SU-DHL-6 (cell line): ENCODE measurements at regions not wholly inside any gene's neighbourhood (a gene's known extent, or its start where the extent isn't known, plus 50 kb on each side); places are given as distances from the start of the nearest gene placed in this dataset.

Source experiments
- H2AFZ ChIP-seq: fragments of 200-600 bp; sonication (generic); 2 replicates; pipeline ENCODE4 v1.6.1; 2014; ENCODE audit warnings: low read depth, mild to moderate bottlenecking, moderate library complexity, mixed read lengths, antibody characterized with exemption, low read length; ENCODE audit not compliant: severe bottlenecking
- H3F3A ChIP-seq: fragments of 200-600 bp; shearing (Covaris generic); 2 replicates; pipeline ENCODE4 v1.6.0; 2016; ENCODE audit warnings: antibody characterized with exemption, mild to moderate bottlenecking; ENCODE audit not compliant: insufficient read depth
- H3K27ac ChIP-seq: fragments of 200-600 bp; sonication (generic); 2 replicates; pipeline ENCODE4 v1.5.1; 2016; ENCODE audit warnings: low read depth, mild to moderate bottlenecking, low read length, moderate library complexity, mixed read lengths
- H3K27me3 ChIP-seq: fragments of 200-600 bp; sonication (generic), shearing (Covaris generic); 2 replicates; pipeline ENCODE4 v1.6.0; 2014; ENCODE audit warnings: mild to moderate bottlenecking, low read length
- H3K36me3 ChIP-seq: fragments of 200-600 bp; sonication (generic); 2 replicates; pipeline ENCODE4 v1.6.1; 2014; ENCODE audit warnings: mild to moderate bottlenecking, low read length, mixed read lengths
- H3K4me2 ChIP-seq: fragments of 300-600, 200-600 bp; shearing (Covaris generic), sonication (generic); 2 replicates; pipeline ENCODE4 v1.6.0; 2014; ENCODE audit warnings: low read length, low read depth, mild to moderate bottlenecking; ENCODE audit not compliant: poor library complexity, severe bottlenecking
- H3K4me3 ChIP-seq: fragments of 200-600 bp; sonication (generic); 2 replicates; pipeline ENCODE4 v1.5.1; 2014; ENCODE audit warnings: antibody characterized with exemption, low read length, mild to moderate bottlenecking, mixed read lengths; ENCODE audit not compliant: insufficient read depth, poor library complexity, severe bottlenecking
- H3K79me2 ChIP-seq: fragments of 200-600 bp; sonication (generic); 2 replicates; pipeline ENCODE4 v1.6.1; 2014; ENCODE audit warnings: mild to moderate bottlenecking, low read length, moderate library complexity; ENCODE audit not compliant: insufficient read depth
- H3K9ac ChIP-seq: fragments of 200-600 bp; sonication (generic); 2 replicates; pipeline ENCODE4 v1.7.0; 2014; ENCODE audit warnings: mild to moderate bottlenecking, low read length
- H3K9me2 ChIP-seq: fragments of 200-600 bp; sonication (generic); replicated peaks from 2 replicates; pipeline ENCODE4 v1.6.1; 2014; ENCODE audit warnings: low read length; ENCODE audit not compliant: insufficient read depth
- H3K9me3 ChIP-seq: fragments of 200-600 bp; sonication (generic); 2 replicates; pipeline ENCODE4 v1.6.1; 2014; ENCODE audit warnings: low read length, mixed read lengths; ENCODE audit not compliant: insufficient read depth
- H4K20me1 ChIP-seq: fragments of 200-600 bp; sonication (generic); 2 replicates; pipeline ENCODE4 v1.6.1; 2014; ENCODE audit warnings: low read depth, mild to moderate bottlenecking, antibody characterized with exemption, low read length, moderate library complexity, mixed read lengths
- EZH2phosphoT487 ChIP-seq: fragments of 200-600 bp; sonication (generic), shearing (Covaris generic); conservative IDR thresholded peaks from 2 replicates; pipeline ENCODE4 v1.6.1; 2018; ENCODE audit warnings: mild to moderate bottlenecking, antibody characterized with exemption, low read length, moderate library complexity, mixed read lengths
- TF ChIP-seq, protein P1 (sequence below): fragments of 200-600 bp; sonication (generic); IDR thresholded peaks from one replicate; pipeline ENCODE4 v1.5.1; 2017; ENCODE audit warnings: antibody characterized with exemption, mild to moderate bottlenecking, low read length, moderate library complexity; ENCODE audit not compliant: insufficient read depth, poor library complexity, severe bottlenecking

DNA sequence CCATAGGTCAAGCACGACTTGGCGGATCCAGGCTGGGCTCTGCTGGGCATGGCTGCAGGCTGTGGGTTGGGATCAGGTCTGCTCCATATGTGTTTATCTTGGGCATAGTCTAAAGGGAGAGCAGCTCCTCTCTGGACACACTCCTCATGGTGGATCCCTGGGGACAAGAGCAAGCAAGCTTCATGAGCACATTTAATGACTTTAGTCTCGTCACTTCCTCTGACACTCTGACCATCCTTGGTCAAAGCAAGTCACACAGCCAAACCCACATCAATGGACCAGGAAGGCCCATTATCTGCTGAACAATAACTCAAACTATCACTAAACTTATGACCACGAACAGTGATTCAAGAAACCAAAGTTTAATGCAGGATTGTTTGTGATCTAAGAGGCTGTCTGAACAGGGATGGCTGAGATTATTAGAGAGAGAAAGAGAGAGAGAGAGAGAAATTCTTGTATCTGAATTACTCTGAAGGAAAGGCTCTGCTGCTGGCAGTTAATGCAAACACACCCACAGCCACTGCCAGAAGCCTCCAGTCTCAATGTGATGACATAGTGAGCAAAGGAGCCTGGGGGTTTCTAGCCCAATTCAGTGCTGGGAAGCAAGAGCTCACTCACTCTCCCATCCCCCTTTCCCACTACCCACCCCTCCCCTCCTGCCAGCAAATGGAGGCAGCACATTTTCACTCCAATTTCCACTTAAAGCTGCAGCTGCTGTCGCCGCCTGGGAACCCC lies 490.2 kb upstream of the SULF2 start:
- Histone ChIP-seq H3K36me3 (no peaks in the 10 kb centered on the region), H3F3A (no peaks in the 10 kb centered on the region), H3K4me2 (no peak overlapping the region), H3K9ac (no peak overlapping the region), H3K27me3 (no peaks in the 10 kb centered on the region), H4K20me1 (no peaks in the 10 kb centered on the region), H3K9me2 (no peaks in the 10 kb centered on the region), H3K9me3 (no peaks in the 10 kb centered on the region), H3K4me3 (no peak overlapping the region), H2AFZ (no peak overlapping the region), H3K27ac (no peak overlapping the region), H3K79me2 (no peaks in the 10 kb centered on the region)
- TF ChIP-seq, protein P1, sequence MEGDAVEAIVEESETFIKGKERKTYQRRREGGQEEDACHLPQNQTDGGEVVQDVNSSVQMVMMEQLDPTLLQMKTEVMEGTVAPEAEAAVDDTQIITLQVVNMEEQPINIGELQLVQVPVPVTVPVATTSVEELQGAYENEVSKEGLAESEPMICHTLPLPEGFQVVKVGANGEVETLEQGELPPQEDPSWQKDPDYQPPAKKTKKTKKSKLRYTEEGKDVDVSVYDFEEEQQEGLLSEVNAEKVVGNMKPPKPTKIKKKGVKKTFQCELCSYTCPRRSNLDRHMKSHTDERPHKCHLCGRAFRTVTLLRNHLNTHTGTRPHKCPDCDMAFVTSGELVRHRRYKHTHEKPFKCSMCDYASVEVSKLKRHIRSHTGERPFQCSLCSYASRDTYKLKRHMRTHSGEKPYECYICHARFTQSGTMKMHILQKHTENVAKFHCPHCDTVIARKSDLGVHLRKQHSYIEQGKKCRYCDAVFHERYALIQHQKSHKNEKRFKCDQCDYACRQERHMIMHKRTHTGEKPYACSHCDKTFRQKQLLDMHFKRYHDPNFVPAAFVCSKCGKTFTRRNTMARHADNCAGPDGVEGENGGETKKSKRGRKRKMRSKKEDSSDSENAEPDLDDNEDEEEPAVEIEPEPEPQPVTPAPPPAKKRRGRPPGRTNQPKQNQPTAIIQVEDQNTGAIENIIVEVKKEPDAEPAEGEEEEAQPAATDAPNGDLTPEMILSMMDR: no peak
- no peak for TF ChIP-seq EZH2phosphoT487

DNA sequence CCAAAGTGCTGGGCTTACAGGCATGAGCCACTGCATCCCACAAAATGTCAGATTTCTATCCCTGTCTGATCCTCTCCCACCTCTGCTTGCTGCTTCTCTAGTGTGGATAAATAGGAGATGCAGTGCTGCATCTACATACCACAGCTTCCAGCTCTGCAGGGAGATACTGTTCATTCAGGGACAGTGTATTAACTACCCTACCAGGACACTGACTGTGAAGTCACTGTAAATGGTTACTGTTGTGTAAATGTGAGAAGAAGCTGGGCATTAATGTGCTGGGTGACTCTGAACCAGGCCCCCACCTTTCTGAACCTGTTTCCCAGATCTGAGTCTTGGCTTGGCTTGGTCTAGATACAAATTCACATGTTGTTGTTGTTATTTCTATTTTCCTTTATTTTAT lies 488.6 kb upstream of the SULF2 start:
- Histone ChIP-seq H3F3A (no peaks in the 10 kb centered on the region), H3K4me3 (no peak overlapping the region), H3K27ac (no peak overlapping the region), H3K27me3 (no peaks in the 10 kb centered on the region), H4K20me1 (no peaks in the 10 kb centered on the region), H2AFZ (no peak overlapping the region), H3K9me2 (no peaks in the 10 kb centered on the region), H3K9me3 (no peaks in the 10 kb centered on the region), H3K79me2 (no peaks in the 10 kb centered on the region), H3K4me2 (no peak overlapping the region), H3K36me3 (no peaks in the 10 kb centered on the region), H3K9ac (no peak overlapping the region)
- TF ChIP-seq, protein P1: no peak
- no peak for TF ChIP-seq EZH2phosphoT487

DNA sequence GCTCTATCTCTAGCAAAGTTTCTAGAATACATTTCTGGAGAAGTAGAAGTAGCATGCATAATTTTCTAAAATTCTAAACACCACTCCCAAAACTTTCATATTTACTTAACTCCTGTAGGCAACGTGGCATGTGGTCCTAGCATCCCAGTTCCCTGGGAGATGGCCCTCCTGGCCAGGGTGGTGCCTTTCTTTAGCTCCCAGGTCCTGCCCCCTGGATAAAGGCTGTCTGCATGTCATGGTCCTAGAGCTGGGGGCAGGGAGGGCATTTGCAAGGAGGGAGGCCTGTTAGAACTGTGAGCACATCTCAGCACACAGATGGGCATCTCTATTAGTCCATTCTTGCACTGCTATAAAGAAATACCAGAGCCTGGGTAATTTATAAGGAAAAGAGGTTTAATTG lies 485.6 kb upstream of the SULF2 start:
- Histone ChIP-seq H3K36me3 (no peaks in the 10 kb centered on the region), H3K27me3 (no peaks in the 10 kb centered on the region), H3K9ac (no peak overlapping the region), H2AFZ (no peak overlapping the region), H3K27ac (no peak overlapping the region), H3K4me3 (no peak overlapping the region), H3K9me3 (no peaks in the 10 kb centered on the region), H3K79me2 (no peaks in the 10 kb centered on the region), H3K4me2 (no peak overlapping the region), H3F3A (no peaks in the 10 kb centered on the region), H3K9me2 (no peaks in the 10 kb centered on the region), H4K20me1 (no peaks in the 10 kb centered on the region)
- TF ChIP-seq, protein P1: no peak
- TF ChIP-seq EZH2phosphoT487: no peak
